Keratinocyte (primary cell): ENCODE measurements at regions not wholly inside any gene's neighbourhood (a gene's known extent, or its start where the extent isn't known, plus 50 kb on each side); places are given as distances from the start of the nearest gene placed in this dataset.

Experiments
- EZH2 ChIP-seq: IDR thresholded peaks from one replicate; pipeline ENCODE4 v1.6.1; 2012; ENCODE audit warnings: inconsistent platforms, mild to moderate bottlenecking, low read length, moderate library complexity
- TF ChIP-seq, protein P1 (sequence below), 3 experiments: IDR thresholded peaks in 1 of 3; conservative IDR thresholded peaks in 1 of 3; optimal IDR thresholded peaks in 1 of 3; 2 replicates in 2 of 3; 3 replicates in 1 of 3; pipeline versions ENCODE3 to v1.5.1; 2011; ENCODE audit warnings: low read length in 3 of 3, mild to moderate bottlenecking in 3 of 3, moderate library complexity in 2 of 3, control low read depth in 1 of 3, inconsistent platforms in 1 of 3; ENCODE audit not compliant: insufficient read depth in 2 of 3; ENCODE audit errors: extremely low read depth in 1 of 3

DNA sequence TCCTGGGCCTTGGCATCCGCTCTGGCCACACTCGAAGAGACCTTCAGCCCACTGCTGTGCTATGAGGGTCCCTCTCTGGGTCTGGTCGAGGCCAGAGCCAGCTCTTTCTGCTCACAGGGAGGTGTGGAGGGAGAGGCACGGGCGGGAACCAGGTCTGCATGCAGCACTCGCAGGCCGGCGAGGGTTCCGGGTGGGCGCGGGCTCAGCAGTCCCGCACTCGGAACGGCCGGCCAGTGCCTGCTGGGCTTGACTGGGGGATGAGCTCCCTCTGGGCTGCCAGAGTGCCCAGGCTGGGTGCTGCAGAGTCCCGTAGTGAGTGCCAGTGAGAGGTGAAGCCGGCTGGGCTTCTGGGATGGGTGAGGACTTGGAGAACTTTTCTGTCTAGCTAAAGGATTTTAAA lies 882.7 kb downstream of the XPNPEP1 start:
- TF ChIP-seq, protein P1, sequence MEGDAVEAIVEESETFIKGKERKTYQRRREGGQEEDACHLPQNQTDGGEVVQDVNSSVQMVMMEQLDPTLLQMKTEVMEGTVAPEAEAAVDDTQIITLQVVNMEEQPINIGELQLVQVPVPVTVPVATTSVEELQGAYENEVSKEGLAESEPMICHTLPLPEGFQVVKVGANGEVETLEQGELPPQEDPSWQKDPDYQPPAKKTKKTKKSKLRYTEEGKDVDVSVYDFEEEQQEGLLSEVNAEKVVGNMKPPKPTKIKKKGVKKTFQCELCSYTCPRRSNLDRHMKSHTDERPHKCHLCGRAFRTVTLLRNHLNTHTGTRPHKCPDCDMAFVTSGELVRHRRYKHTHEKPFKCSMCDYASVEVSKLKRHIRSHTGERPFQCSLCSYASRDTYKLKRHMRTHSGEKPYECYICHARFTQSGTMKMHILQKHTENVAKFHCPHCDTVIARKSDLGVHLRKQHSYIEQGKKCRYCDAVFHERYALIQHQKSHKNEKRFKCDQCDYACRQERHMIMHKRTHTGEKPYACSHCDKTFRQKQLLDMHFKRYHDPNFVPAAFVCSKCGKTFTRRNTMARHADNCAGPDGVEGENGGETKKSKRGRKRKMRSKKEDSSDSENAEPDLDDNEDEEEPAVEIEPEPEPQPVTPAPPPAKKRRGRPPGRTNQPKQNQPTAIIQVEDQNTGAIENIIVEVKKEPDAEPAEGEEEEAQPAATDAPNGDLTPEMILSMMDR (optimal IDR thresholded peaks at IDR 0.05 in 1 of 3, IDR thresholded peaks at IDR 0.05 in 1 of 3, conservative IDR thresholded peaks at IDR 0.05 in 1 of 3; ENCODE audit: extremely low read depth in 1 of 3, insufficient read depth in 2 of 3, low read length in 3 of 3): no peak
- TF ChIP-seq EZH2: no peak
